ENCODE measurements at regions not wholly inside any gene's neighbourhood (a gene's known extent, or its start where the extent isn't known, plus 50 kb on each side); places are given as distances from the start of the nearest gene placed in this dataset.

- Histone ChIP-seq H3K27ac (ENCODE audit: control insufficient read depth, insufficient read depth, low read length) (no peak overlapping the region), H3K9me3 (ENCODE audit: control insufficient read depth, low read depth, low read length) (peaks cover 2% of the 10 kb centered on the region), H3K9me1 (ENCODE audit: control insufficient read depth, extremely low read depth, insufficient read depth, low read length) (no peaks in the 10 kb centered on the region), H3K4me2 (ENCODE audit: control insufficient read depth, extremely low read depth, insufficient read depth, low read depth, low read length) (no peak overlapping the region), H3K36me3 (ENCODE audit: control insufficient read depth in 2 of 2, extremely low read depth in 1 of 2, insufficient read depth in 2 of 2, low read length in 2 of 2) (no peaks in the 10 kb centered on the region), H3K4me3 (ENCODE audit: control insufficient read depth in 2 of 3, extremely low read depth in 1 of 3, insufficient read depth in 2 of 3, low read depth in 1 of 3, low read length in 3 of 3) (no peak overlapping the region), H3K9ac (ENCODE audit: control insufficient read depth, extremely low read depth, insufficient read depth, low read length) (no peak overlapping the region), H3K27me3 (ENCODE audit: control insufficient read depth, extremely low read depth, insufficient read depth, low read length) (no peaks in the 10 kb centered on the region), H3K79me2 (ENCODE audit: control insufficient read depth, insufficient read depth, low read length) (no peaks in the 10 kb centered on the region), H2AFZ (ENCODE audit: control insufficient read depth, low read length) (no peak overlapping the region), H3K4me1 (ENCODE audit: control insufficient read depth, extremely low read depth, insufficient read depth, low read length) (peaks cover 26% of the 10 kb centered on the region), H4K20me1 (ENCODE audit: control insufficient read depth, extremely low read depth, insufficient read depth, low read length) (no peaks in the 10 kb centered on the region)
- FAIRE-seq (no peak), DNase-seq (ENCODE audit: low read depth, low spot score) (no peak)
- dilution Hi-C loops (cut with MboI; ENCODE audit: extremely low pct_ligation_motif_present, low sequenced_read_pairs): no loop called here
- TF ChIP-seq CTCF (optimal IDR thresholded peaks at IDR 0.05 in 1 of 3, IDR thresholded peaks at IDR 0.05 in 1 of 3, conservative IDR thresholded peaks at IDR 0.05 in 1 of 3; ENCODE audit: extremely low read depth in 1 of 3, insufficient read depth in 2 of 3, low read length in 3 of 3) (no peak), EZH2 (IDR thresholded peaks at IDR 0.05; ENCODE audit: low read length) (no peak)
Measured at GRCh38 chr3:30281526-30281925, 324.9 kb upstream of the TGFBR2 start.

GRCh38 chr3:30282154-30282696, 324.2 kb upstream of the TGFBR2 start:
- peak overlapping the region; percentile 44 for H3K27ac ChIP-seq (ENCODE audit: control insufficient read depth, insufficient read depth, low read length)
- H3K36me3 ChIP-seq (ENCODE audit: control insufficient read depth in 2 of 2, extremely low read depth in 1 of 2, insufficient read depth in 2 of 2, low read length in 2 of 2): no peaks in the 10 kb centered on the region
- H3K4me2 ChIP-seq (ENCODE audit: control insufficient read depth, extremely low read depth, insufficient read depth, low read depth, low read length): peak overlapping the region; percentile 46
- no peak for TF ChIP-seq EZH2 (IDR thresholded peaks at IDR 0.05; ENCODE audit: low read length)
- no peak for TF ChIP-seq CTCF (optimal IDR thresholded peaks at IDR 0.05 in 1 of 3, IDR thresholded peaks at IDR 0.05 in 1 of 3, conservative IDR thresholded peaks at IDR 0.05 in 1 of 3; ENCODE audit: extremely low read depth in 1 of 3, insufficient read depth in 2 of 3, low read length in 3 of 3)
- peaks cover 2% of the 10 kb centered on the region for H3K9me3 ChIP-seq (ENCODE audit: control insufficient read depth, low read depth, low read length)
- peaks cover 33% of the 10 kb centered on the region for H3K4me1 ChIP-seq (ENCODE audit: control insufficient read depth, extremely low read depth, insufficient read depth, low read length)
- FAIRE-seq: peak; percentile 94
- H3K9ac ChIP-seq (ENCODE audit: control insufficient read depth, extremely low read depth, insufficient read depth, low read length): no peak overlapping the region
- H3K79me2 ChIP-seq (ENCODE audit: control insufficient read depth, insufficient read depth, low read length): no peaks in the 10 kb centered on the region
- H2AFZ ChIP-seq (ENCODE audit: control insufficient read depth, low read length): peak overlapping the region; percentile 44
- H3K9me1 ChIP-seq (ENCODE audit: control insufficient read depth, extremely low read depth, insufficient read depth, low read length): no peaks in the 10 kb centered on the region
- no peaks in the 10 kb centered on the region for H4K20me1 ChIP-seq (ENCODE audit: control insufficient read depth, extremely low read depth, insufficient read depth, low read length)
- dilution Hi-C loops (cut with MboI; ENCODE audit: extremely low pct_ligation_motif_present, low sequenced_read_pairs): no loop called here
- DNase-seq (ENCODE audit: low read depth, low spot score): no peak
- peak overlapping the region in 1 of 3 experiments; percentile 13 for H3K4me3 ChIP-seq (ENCODE audit: control insufficient read depth in 2 of 3, extremely low read depth in 1 of 3, insufficient read depth in 2 of 3, low read depth in 1 of 3, low read length in 3 of 3)
- H3K27me3 ChIP-seq (ENCODE audit: control insufficient read depth, extremely low read depth, insufficient read depth, low read length): no peaks in the 10 kb centered on the region
